Astrocyte of the hippocampus (primary cell): ENCODE measurements at regions not wholly inside any gene's neighbourhood (a gene's known extent, or its start where the extent isn't known, plus 50 kb on each side); places are given as distances from the start of the nearest gene placed in this dataset.
"Not testable (repeated sequence)": the region's sequence is repeated elsewhere in the genome, so short reads cannot be mapped to it uniquely, and the experiment has no call there.

ENCODE experiments used
- DNase-seq: peaks from one replicate; pipeline ENCODE4 v3.0.0; 2011; ENCODE audit warnings: low read depth, low spot score

DNA sequence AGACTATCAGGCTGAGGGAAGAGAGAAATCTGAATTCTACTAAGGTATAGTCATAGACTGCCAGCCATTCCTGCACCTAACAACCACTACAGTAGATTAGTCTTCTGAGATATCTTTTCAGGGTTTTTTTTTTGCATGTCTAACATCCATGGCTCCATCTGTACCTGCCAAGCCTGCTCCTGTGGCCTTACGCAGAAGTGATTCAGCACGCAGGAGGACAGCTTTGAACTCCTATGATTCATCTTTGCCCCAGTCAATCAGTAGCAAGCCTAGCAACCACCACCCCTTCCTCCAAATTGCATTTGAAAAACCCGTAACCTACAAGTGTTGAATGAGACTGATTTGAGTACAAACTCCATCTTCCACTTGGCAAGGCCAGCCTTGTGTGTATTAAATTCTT, 520.7 kb upstream of the HS3ST1 start:
- DNase-seq = no peak

DNA sequence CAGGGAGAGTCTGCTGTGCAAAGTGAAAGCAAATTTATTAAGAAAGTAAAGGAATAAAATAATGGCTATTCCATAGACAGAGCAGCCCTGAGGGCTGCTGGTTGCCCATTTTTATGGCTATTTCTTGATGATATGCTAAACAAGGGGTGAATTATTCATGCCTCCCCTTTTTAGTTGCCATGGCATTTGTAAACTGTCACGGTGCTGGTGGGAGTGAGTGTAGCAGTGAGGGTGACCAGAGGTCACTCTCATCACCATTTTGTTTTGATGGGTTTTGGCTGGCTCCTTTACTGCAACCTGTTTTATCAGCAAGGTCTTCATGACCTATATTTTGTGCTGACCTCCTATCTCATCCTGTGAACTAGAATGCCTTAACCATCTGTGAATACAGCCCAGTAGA, 518.9 kb upstream of the HS3ST1 start:
- not testable (repeated sequence) for DNase-seq

DNA sequence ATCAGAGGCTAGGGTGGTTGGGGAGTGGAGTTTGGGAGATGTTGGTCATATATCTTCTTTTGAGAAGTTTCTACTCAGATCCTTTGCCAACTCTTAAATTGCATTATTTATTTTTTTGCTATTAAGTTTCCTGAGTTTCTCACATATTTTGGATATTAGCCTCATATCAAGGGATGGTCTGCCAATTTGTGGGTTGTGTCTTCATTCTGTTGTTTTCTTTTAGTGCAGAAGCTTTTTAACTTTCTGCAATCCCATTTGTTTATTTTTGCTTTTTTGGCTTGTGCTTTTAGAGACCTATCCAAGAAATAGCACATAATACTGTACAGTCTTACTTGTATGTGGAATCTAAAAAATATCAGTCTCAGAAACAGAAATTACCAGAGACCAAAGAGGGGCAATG, 509.2 kb upstream of the HS3ST1 start:
- no peak for DNase-seq

DNA sequence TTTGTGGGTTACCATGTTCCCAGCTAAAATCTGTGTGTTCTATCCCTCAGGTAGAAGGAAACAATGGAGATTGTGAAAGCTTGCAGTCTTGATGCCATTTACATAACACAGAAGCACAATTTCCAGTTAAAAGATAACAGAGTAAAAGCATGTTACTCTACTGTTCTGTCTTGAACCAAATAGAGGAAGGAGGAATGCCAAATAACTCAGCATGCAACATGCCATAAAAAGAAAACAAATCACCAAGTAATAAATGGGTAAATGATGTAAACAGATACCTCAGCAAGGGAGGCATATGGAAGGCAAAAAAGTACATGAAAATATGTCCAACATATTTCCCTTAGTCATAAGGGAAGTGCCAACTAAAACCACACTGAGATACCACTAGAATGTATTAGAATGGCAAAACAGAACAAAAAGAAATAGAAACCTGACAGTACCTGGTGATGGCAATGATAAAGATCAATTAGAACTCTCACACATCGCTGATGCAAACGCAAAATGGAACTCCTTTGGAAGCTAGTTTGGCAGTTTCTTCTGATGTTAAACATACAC, 502.6 kb upstream of the HS3ST1 start:
- no peak for DNase-seq

DNA sequence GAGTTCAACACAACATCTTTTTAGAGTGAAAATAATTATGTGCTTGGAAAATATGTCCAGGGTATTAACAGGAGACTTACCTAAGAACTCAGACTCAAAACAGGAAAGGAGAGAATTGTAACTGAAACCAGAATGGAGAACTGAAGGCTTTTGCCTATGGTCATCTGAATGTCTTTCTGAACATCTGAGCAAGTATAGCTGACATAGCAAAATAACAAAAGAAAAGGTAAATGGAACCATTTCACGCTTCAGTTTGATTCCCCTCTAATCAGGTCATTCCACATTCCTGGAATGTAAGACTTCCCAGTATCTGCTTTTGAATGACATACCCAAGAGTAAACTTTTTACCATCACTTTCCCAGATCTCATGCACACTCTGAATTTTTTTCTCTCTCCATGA, 500.4 kb upstream of the HS3ST1 start:
- DNase-seq = no peak

DNA sequence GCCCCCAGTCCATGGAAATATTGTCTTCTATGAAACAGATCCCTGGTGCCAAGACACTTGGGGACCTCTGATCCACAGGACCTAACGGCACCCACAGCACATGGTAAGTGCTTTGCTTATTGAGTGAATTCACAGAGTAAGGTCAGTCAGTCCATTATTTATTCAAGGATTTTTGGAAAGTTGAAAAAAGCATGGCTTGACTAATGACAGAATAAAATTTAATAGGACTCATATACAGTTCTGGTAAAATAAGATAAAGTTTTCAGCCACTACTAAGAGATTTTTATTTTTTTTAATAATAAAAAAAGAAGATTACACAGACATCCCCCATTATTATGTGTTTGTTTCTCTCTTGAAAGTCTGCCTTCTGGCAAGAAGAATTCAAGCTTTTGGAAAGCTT, 490.6 kb upstream of the HS3ST1 start:
- no peak for DNase-seq

DNA sequence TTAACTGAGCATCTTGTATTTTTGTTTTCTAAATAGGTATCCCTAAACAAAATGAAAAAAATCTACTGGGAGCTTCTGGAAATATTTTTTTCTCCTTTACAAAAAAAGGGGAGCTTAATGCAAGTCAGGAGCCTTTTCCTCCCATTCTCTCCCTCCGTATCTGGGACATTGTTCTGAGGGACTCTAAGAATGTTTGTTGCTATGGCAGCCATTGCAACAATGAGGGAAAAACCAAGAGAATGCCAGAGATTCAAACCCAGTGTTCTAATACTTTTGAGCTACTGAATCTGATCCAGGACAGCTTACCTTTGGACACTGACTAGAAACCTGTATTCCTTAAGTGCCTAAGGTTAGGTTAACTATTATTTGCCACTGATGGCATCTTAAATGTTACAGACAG, 485.7 kb upstream of the HS3ST1 start:
- DNase-seq = peak; percentile 45

DNA sequence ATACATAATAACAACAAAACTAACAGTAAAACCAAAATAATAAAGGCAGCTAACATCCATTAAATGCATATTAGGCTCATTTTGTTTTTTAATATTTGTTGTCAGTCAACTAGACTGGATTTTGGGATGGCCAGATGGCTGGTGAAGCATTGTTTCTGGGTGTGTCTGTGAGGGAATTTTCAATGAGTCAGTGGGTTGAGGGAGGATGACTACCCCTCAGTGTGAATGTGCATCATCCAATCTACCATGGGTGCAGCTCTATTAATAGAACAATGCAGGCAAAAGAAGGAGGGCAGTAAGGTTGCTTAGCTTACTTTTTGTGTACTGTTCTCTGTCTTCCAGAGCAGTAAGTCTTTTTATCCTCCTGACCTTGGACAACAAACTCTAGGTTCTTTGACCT, 484.2 kb upstream of the HS3ST1 start:
- no peak for DNase-seq

DNA sequence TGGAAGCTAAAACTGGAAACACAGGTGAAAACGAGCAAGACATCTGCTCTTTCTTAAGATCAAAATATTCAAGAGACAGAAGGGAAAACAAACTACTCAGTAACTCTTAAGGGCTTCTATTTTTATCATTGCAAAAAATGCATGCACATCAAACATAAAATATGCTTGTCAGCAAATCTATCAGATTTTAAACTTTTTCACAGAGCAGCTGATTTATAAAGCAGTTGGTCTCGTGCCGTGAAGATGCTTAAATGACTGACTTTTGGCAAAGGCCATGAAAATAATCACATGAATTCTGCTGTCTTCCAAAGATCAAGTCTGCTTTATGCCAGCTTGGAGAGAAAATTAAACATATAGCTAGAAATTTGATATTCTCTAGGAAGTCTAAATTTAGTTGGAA, 482.1 kb upstream of the HS3ST1 start:
- no peak for DNase-seq

DNA sequence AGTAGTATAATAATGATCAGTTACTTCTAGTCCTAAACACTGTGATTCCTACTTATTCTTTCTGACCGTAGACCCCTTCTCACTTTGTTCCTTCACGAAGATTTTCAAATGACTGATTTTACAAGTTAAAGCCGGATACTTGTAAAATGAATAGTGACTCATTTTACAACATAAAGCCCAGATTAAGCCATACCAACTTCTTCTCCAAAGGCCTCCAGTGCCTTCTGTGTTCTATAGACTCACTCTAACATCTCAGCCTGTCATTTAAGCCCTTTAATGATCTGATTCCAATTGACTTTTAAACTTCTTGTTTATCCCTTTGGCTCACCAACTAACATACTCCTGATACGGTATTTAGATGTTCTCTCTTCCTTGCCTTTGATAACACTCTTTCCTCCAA, 480.0 kb upstream of the HS3ST1 start:
- DNase-seq = no peak

DNA sequence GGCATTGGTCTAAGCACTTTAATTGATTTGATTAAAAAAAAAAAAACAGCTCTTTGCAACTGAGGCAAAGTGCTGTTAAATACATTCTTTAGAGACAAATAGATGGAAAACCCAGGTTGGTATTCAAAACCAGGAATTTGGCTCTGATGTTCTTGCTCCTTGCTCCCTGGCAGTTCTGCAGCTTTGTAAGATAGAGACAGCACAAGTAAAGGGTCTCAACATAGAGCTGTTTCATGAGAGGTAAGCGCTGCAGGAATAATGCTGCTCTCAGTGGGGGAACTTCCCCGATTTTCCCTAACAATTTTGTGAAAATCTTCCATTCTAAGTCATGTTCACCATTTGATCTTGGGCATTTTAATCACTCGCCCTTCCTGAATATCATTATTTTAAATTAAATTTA, 479.5 kb upstream of the HS3ST1 start:
- no peak for DNase-seq

DNA sequence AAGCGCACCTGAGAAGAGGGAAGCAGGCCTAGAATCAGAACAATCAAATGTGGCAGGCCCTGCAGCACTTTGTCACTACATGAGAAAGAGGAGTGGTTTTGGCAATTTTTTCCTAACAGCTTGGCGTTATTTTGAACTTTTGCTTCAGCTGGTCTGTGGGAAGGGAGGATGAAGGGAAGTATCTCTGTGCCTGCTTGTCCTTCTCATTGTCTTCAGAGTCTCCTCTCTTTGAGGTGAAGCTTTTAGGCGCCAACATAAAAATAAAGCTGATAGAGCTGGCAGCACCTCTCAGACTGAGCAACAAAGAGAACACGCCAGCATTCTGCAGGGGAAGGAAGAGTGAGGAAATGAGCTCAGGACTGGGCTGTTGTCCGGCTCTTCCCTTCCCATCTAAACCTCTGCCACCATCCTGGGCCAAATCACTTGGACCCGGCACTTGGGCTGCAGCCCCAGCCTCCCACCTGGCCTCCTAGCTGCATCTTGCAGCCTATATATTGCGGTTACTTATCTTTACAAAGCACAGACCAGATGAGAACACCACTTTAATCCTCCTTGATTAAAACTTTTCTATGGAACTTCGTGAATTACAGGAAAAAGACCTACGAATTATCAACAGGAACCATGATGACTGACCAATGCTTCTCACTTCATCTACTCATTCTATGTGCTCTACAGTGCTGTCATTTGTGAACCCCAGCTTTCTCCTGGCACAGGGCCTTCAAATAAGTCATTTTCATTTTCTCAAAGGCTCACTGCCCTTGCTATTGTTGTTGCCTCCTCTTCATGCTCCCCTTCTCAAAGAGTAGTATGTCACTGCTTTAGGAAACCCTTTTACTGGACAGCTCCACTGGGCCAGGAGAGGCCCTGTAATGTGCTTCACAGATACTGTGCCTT, 476.4 kb upstream of the HS3ST1 start:
- no peak for DNase-seq

DNA sequence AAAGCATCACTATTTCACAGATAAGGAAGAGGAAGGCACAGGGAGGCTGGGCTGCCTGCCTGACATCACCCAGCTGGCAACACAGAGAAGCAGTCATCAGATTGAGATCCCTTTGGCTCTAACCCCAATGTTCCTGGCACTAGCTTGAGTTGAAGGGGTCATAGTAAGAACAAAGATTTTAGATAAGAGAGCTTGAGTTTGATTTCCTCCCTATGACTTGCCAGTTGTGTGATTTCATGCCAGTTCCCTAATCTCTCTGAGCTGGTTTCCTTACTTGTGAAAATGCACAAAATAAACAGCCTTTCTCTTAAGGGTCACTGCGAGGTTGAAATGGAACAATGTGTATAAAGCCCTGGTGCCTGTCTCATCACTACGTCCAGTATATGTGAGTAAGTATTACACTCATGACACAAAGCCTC, 475.4 kb upstream of the HS3ST1 start:
- peak; percentile 30 for DNase-seq

DNA sequence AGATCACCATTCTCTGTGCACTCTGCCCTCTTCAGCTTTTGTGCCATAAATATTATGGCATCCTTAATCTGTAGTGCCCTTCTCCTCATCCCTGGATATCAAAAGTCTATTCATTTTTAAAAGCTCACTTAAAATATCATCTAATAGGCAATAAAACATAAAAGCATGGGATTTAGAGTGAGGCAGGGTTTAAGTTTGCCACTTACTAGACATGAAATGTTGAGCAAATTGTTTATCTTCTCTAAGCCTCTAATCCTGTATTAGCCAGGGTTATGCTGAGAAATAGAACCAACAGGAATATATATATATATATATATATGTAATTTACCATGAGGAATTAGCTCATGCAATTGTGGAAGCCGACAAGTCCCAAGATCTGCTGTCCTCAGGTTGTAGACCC, 472.4 kb upstream of the HS3ST1 start:
- no peak for DNase-seq

DNA sequence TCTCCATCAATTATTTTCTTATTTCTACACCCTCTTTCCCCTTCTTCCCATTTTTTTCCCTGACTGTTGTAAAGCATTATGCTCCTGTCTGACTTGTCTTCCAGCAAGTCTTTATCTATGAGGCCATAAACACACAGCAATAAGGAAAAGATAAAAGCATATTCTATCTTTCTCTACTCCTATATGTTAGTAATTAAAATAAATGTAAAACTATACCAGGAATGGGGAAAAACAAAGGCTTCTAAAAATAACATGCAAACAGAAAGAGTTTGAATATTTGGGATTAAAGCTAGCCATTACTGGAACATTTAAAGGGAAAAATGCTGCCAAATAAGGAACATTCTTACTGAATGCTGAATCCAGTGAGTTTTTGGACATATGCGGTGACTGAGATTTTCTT, 471.7 kb upstream of the HS3ST1 start:
- no peak for DNase-seq

DNA sequence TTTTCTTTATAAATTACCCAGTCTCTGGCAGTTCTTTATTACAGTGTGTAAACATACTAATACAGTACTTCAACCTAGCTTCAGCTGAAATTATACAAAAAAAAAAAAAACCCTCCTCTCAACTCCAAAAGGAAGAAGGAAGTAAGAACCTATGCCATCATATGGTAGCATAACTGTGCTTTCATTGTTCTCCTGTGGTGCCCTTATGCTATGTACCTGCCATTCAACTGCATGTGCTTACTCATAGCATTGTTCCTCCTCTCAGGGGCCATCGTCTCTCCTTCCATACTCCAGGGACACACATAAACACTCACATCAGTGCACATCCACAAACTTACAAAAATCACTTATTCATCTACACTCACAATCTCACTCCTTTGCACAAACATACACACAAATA, 470.1 kb upstream of the HS3ST1 start:
- DNase-seq = no peak

DNA sequence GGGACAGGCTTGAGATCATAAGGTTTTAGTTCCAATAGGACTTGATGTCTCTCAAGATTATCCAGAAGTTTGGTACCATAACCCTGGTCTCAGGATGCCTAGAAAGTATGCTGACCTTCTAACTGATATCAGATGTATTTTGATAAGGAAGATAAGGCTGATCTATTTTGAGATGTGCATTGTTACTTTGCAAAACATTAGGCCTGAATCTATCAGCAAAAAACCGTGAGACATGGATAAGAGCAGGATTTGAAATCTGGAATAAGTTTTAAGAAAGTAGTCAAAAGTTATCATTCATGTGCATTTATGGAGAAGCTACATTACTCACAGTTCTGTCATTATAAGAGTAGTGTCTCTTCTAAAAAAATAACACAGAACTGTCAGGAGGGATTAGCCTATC, 467.1 kb upstream of the HS3ST1 start:
- no peak for DNase-seq

DNA sequence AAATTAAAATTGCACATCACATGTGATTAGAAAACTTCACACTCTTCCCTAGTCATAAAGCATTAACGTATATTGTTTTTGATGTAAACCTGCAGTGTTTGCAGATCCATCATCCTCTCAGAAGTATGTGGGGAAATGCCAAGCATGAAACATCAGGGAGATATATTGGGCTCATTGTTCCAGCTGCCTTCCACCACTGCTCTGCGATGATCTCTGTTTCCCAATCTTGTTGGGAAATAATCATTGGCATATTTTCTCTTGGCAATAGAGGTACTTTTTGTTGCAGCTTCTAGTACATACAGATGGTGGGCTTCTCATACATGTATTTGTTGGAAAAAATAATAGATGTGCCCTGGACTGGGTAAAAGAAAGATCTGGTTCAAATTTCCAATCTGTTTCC, 466.3 kb upstream of the HS3ST1 start:
- no peak for DNase-seq

DNA sequence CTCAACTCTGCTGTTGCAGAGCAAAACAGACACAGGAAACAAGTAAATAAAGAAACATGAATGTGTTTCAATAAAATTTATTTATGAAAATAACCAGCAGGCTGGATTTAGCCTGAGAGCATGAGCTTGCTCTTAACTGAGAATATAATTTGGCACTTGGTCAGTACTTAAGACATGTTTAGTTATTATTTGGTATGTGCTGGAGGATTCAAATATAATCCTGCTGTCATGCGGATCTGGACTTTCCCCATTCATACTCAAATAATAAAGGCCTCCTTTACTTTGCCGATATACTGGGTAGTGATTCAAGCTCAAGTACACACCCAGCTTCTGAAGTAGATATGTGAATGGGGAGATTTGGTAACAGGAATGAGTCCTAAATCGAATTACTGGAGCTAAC, 465.5 kb upstream of the HS3ST1 start:
- no peak for DNase-seq

DNA sequence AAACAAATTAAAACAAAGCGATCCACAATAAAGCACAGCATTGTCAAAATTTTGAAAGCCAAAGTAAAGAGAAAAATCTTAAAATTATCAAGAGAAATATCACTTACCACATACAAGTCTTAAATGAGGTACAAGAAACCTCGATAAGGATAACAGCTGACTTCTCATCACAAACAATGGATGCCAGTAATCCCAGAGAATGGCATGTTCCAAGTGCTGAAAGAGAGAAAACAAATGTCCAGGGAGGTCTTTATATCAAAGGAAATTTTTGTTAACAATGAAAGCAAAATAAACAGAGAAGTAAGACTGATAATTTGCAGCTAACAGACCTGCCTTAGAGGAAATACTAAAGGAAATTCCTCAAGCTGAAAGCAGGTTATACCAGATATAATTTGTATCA, 460.4 kb upstream of the HS3ST1 start:
- no peak for DNase-seq

DNA sequence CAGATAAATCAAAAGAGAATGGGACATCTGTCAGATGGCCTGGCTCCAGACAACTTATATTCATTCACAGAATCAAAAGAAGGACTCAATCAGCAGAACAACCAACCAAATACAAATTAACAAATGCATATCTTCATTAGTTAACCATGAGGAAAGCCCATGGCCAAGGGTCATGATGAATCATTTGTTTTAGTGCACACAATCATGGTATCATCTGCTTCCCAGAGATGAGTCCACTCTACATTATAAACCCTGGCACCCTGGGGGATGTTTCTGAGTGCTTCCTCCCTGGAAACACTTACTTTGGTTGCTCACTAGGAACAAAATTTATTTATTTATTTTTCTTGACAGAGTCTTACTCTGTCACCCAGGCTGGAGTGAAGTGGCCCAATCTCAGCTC, 453.3 kb upstream of the HS3ST1 start:
- no peak for DNase-seq

DNA sequence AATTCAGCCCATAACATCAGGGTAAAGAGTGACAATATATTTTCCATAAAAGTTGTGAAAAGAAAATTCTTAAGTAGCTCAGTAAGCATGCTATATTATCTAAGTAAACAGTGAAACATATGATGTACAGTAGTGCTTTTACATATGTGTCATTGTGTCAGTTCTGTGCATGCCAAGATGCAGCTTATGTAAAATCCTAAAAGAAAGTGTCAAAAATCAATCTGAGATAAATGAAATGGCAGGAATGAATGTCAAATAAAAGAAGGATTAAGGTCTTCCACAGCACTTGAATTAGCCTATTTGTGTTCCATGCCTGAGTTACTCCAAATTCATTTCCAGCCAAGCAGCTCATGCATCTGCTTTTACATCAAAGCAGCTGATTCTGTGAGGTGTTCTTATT, 452.7 kb upstream of the HS3ST1 start:
- DNase-seq = no peak

DNA sequence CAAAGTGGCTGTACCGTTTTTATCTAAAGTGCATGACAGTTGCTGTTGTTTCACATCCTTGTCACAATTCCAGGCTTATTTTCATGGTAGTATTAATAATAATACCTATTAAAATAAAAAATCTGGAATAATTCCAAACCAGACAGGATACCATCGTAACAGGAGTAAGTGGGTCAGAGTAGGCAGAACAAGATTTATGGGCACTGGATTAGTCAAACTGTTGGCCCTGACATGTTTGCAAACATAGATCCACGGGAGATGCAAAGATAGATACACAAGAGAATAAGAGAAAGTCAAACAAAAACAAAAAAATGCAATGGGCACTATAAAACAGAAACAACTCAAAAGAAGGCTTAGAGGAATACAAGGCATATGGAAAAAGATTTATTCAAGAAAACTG, 449.5 kb upstream of the HS3ST1 start:
- DNase-seq = no peak

DNA sequence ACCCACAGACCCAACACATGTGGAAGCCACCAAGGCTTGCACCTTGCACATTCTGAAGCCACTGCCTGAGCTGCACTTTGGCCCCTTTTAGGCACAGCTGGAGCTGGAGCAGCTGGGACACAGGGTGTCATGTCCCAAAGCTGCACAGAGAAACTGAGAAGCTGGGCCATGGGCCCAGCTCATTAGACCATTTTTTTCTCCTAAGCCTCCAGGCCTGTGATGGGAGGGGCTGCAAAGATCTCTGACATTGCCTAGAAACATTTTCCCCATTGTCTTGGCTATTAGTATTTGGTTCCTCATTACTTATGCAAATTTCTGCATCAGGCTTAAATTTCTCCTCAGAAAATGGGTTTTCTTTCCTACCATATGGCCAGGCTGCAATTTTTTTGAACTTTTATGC, 447.4 kb upstream of the HS3ST1 start:
- no peak for DNase-seq
